ENCODE measurements at regions not wholly inside any gene's neighbourhood (a gene's known extent, or its start where the extent isn't known, plus 50 kb on each side); places are given as distances from the start of the nearest gene placed in this dataset.

GRCh38 chr13:97660594-97661260 lies 226.8 kb downstream of the RAP2A start:
- H3K9ac ChIP-seq (replicated peaks in 1 of 4; ENCODE audit: extremely low read depth in 1 of 4, low read depth in 3 of 4, low read length in 3 of 4): no peak overlapping the region
- no peak for TF ChIP-seq POLR2AphosphoS5 (IDR thresholded peaks at IDR 0.05; ENCODE audit: low read depth, low read length)

More at GRCh38 chr13:97660594-97661260, 226.8 kb downstream of the RAP2A start:
- no peaks in the 10 kb centered on the region for H3K79me2 ChIP-seq (ENCODE audit: control insufficient read depth in 1 of 2, insufficient read depth in 2 of 2, low read length in 2 of 2)
- H3K18ac ChIP-seq (ENCODE audit: extremely low read depth, low read length): no peak overlapping the region
- H2BK5ac ChIP-seq (ENCODE audit: low read depth, low read length): no peak overlapping the region
- H2BK20ac ChIP-seq (ENCODE audit: low read length): no peak overlapping the region
- no peak overlapping the region for H4K8ac ChIP-seq (ENCODE audit: extremely low read depth, insufficient read depth, low read length)
- H4K91ac ChIP-seq (replicated peaks; ENCODE audit: insufficient read length, low read length): no peak overlapping the region
- no peak overlapping the region for H3K27ac ChIP-seq (ENCODE audit: low read depth, low read length)
- 0 out of 2 replicates have a peak overlapping the region, but pooled peaks have one; percentile 34 for H2AFZ ChIP-seq (ENCODE audit: low read length)
- H3K79me1 ChIP-seq (ENCODE audit: low read depth, low read length): no peaks in the 10 kb centered on the region
- H3K14ac ChIP-seq (ENCODE audit: insufficient read length): no peak overlapping the region
- POLR2A ChIA-PET (ENCODE audit: partially characterized antibody): no interaction called here
- H3K36me3 ChIP-seq (ENCODE audit: control insufficient read depth in 2 of 4, insufficient read depth in 4 of 4, low read length in 3 of 4): no peaks in the 10 kb centered on the region
- FAIRE-seq (no peak), DNase-seq (ENCODE audit: low read depth in 1 of 2, low spot score in 2 of 2) (no peak)
- H2BK12ac ChIP-seq (ENCODE audit: low read depth, low read length): no peak overlapping the region
- H4K20me1 ChIP-seq (replicated peaks in 1 of 2; ENCODE audit: control insufficient read depth in 1 of 2, insufficient read depth in 2 of 2, low read length in 2 of 2): no peaks in the 10 kb centered on the region
- H3K4me3 ChIP-seq (ENCODE audit: extremely low read depth in 1 of 4, insufficient read depth in 2 of 4, low read depth in 3 of 4, low read length in 4 of 4): no peak overlapping the region
- H2BK15ac ChIP-seq (ENCODE audit: low read length): no peak overlapping the region
- no peaks in the 10 kb centered on the region for H3K23me2 ChIP-seq (ENCODE audit: low read depth, low read length)
- 89% methylated on average over 11 of the region's 11 CpGs; no CpG with 5 or more reads in 1 of the 2 experiments for WGBS, 2 experiments (ENCODE audit: extremely low coverage in 1 of 2, insufficient coverage in 1 of 2, insufficient read length in 1 of 2, insufficient replicate concordance in 2 of 2, low coverage in 1 of 2, low lambda C conversion rate in 2 of 2, missing lambda C conversion rate in 1 of 2)
- no peak overlapping the region for H3K56ac ChIP-seq (replicated peaks; ENCODE audit: insufficient read length, low read depth, low read length)
- CTCF ChIA-PET (ENCODE audit: partially characterized antibody): interaction anchor here (0.8 to 1.3 kb wide), 2 partner anchors 13 to 69 kb away, joined by 3 read pairs; no protein-coding TSS in a partner anchor
- no peak overlapping the region for H3K4ac ChIP-seq (replicated peaks; ENCODE audit: insufficient read length, low read depth, low read length)
- no peaks in the 10 kb centered on the region for H3K27me3 ChIP-seq (replicated peaks in 1 of 4; ENCODE audit: control insufficient read depth in 3 of 4, extremely low read depth in 1 of 4, insufficient read depth in 3 of 4, low read length in 3 of 4)
- H3K23ac ChIP-seq (ENCODE audit: insufficient read length): no peak overlapping the region
- H3K9me3 ChIP-seq (ENCODE audit: insufficient read depth in 2 of 2, low read depth in 1 of 2, low read length in 1 of 2): no peaks in the 10 kb centered on the region
- no peak overlapping the region for H4K5ac ChIP-seq (ENCODE audit: insufficient read length, low read depth, low read length)
- 0 out of 7 replicates have a peak, but pooled peaks cover 0 to 1% (median 0%) of the 10 kb centered on the region in 4 experiments for H3K4me1 ChIP-seq (replicated peaks in 1 of 4; ENCODE audit: control insufficient read depth in 3 of 4, insufficient read depth in 4 of 4, low read length in 3 of 4)
- H2AK5ac ChIP-seq (ENCODE audit: low read depth, low read length): no peak overlapping the region
- H2BK120ac ChIP-seq (replicated peaks; ENCODE audit: low read depth, low read length): no peak overlapping the region
- H3K4me2 ChIP-seq (ENCODE audit: insufficient read depth in 1 of 2, low read depth in 2 of 2, low read length in 2 of 2): no peak overlapping the region
